HepG2 (cell line): ENCODE measurements at regions not wholly inside any gene's neighbourhood (a gene's known extent, or its start where the extent isn't known, plus 50 kb on each side); places are given as distances from the start of the nearest gene placed in this dataset.
A peak's percentile ranks its signal among the peaks of the same experiment; 100 is the strongest.

Experiments
- BCL6 ChIP-seq: IDR thresholded peaks from 2 replicates; pipeline ENCODE4 v1.6.1; 2016; ENCODE audit warnings: missing genetic modification reagents, missing compliant biosample characterization
- KDM5A ChIP-seq: fragments of 200-600 bp; sonication (generic); IDR thresholded peaks from 2 replicates; pipeline ENCODE4 v1.7.0; 2018; ENCODE audit warnings: antibody characterized with exemption, mild to moderate bottlenecking, low read length, borderline replicate concordance
- MEIS2 ChIP-seq: sonication (generic); formaldehyde crosslinking; IDR thresholded peaks from 2 replicates; pipeline ENCODE4 v1.9.0; 2021; ENCODE audit warnings: mild to moderate bottlenecking, missing genetic modification reagents
- MIER3 ChIP-seq: IDR thresholded peaks from 2 replicates; pipeline ENCODE4 v1.6.1; 2016; ENCODE audit warnings: missing compliant biosample characterization, borderline replicate concordance
- NR2F2 ChIP-seq: IDR thresholded peaks from 2 replicates; pipeline ENCODE4 v1.6.1; 2012; ENCODE audit warnings: low read depth, inconsistent platforms, borderline replicate concordance
- RARA ChIP-seq: IDR thresholded peaks from 2 replicates; pipeline ENCODE4 v1.6.1; 2016; ENCODE audit warnings: missing genetic modification reagents, missing compliant biosample characterization
- SOX5 ChIP-seq: IDR thresholded peaks from 2 replicates; pipeline ENCODE4 v1.6.1; 2016; ENCODE audit warnings: borderline replicate concordance
- SP1 ChIP-seq, 2 experiments: fragments of 450-650 bp in 1 of 2; sonication (generic) in 1 of 2; formaldehyde crosslinking in 1 of 2; IDR thresholded peaks; 2 replicates each; pipeline versions ENCODE4 v1.4.0 to v1.6.1; 2016 to 2020; ENCODE audit warnings: missing genetic modification reagents in 1 of 2
- YEATS2 ChIP-seq: sonication (generic); formaldehyde crosslinking; IDR thresholded peaks from 2 replicates; pipeline ENCODE4 v1.4.0; 2020; ENCODE audit warnings: missing genetic modification reagents, borderline replicate concordance
- ZNF12 ChIP-seq: sonication (generic); formaldehyde crosslinking; IDR thresholded peaks from 2 replicates; pipeline ENCODE4 v1.5.0; 2020; ENCODE audit warnings: missing genetic modification reagents
- ZNF17 ChIP-seq: sonication (generic); formaldehyde crosslinking; IDR thresholded peaks from 2 replicates; pipeline ENCODE4 v1.5.0; 2020; ENCODE audit warnings: mild to moderate bottlenecking, missing genetic modification reagents
- ZNF788 ChIP-seq: sonication (generic); formaldehyde crosslinking; IDR thresholded peaks from 2 replicates; pipeline ENCODE4 v1.5.0; 2020; ENCODE audit warnings: mild to moderate bottlenecking, missing genetic modification reagents, borderline replicate concordance
- ZNF891 ChIP-seq: sonication (generic); formaldehyde crosslinking; IDR thresholded peaks from 2 replicates; pipeline ENCODE4 v1.5.0; 2020; ENCODE audit warnings: mild to moderate bottlenecking, missing genetic modification reagents
- ZSCAN25 ChIP-seq: sonication (generic); formaldehyde crosslinking; IDR thresholded peaks from 2 replicates; pipeline ENCODE4 v1.8.0; 2022; ENCODE audit warnings: mild to moderate bottlenecking, missing genetic modification reagents
- TF ChIP-seq, protein P1 (sequence below): sonication (generic); formaldehyde crosslinking; IDR thresholded peaks from 2 replicates; pipeline ENCODE4 v1.4.0; 2020; ENCODE audit warnings: missing genetic modification reagents
- TF ChIP-seq, protein P2 (sequence below): sonication (generic); formaldehyde crosslinking; IDR thresholded peaks from 2 replicates; pipeline ENCODE4 v1.4.0; 2020; ENCODE audit warnings: mild to moderate bottlenecking, missing genetic modification reagents, borderline replicate concordance
- TF ChIP-seq, protein P3 (sequence below): sonication (generic); formaldehyde crosslinking; IDR thresholded peaks from 2 replicates; pipeline ENCODE4 v1.4.0; 2020; ENCODE audit warnings: mild to moderate bottlenecking, missing genetic modification reagents
- TF ChIP-seq, protein P4 (sequence below): sonication (generic); formaldehyde crosslinking; IDR thresholded peaks from 2 replicates; pipeline ENCODE4 v1.4.0; 2020; ENCODE audit warnings: missing genetic modification reagents, borderline replicate concordance

DNA sequence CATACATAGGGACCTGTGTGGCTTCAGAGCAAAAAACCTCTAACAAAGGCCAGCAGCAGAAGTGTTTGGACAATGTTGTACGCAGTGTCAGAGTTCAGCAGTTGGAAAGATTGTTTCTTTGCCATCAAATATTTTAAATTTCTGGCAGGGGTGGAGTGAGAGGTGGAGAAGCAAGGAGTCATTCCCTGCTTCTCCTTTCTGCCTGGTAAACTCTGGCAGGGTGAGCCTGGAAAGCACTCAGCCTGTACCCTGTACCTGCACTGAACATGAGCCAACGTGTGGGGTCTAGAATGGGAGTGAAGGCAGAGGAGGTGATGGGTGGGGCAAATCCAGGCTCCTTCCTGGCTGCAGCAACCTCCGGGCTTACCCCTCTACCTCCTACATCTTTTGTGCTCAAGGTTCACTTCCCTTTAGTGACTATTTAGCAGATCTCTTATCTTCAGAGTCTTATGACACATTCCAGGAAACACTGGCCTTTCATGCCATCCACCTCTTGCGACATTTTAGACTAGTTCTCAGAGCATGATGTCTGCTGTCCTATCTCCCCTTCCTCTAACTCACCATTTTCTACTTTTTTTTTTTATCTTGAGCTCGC lies 445.0 kb upstream of the PIK3R1 start (continued):
- TF ChIP-seq, protein P1, sequence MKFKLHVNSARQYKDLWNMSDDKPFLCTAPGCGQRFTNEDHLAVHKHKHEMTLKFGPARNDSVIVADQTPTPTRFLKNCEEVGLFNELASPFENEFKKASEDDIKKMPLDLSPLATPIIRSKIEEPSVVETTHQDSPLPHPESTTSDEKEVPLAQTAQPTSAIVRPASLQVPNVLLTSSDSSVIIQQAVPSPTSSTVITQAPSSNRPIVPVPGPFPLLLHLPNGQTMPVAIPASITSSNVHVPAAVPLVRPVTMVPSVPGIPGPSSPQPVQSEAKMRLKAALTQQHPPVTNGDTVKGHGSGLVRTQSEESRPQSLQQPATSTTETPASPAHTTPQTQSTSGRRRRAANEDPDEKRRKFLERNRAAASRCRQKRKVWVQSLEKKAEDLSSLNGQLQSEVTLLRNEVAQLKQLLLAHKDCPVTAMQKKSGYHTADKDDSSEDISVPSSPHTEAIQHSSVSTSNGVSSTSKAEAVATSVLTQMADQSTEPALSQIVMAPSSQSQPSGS, result peak; percentile 78; the same call in 1 of the 2 replicates
- TF ChIP-seq SOX5 (CRISPR knock-in tag) (peak; percentile 84), ZNF12 (peak; percentile 64), YEATS2 (CRISPR knock-in tag) (0 out of 2 replicates have a peak, but pooled peaks have one; percentile 32), ZNF788 (CRISPR knock-in tag) (peak; percentile 84; the same call in 1 of the 2 replicates), MIER3 (CRISPR knock-in tag) (peak; percentile 82; the same call in 1 of the 2 replicates), ZNF891 (CRISPR knock-in tag) (no peak), MEIS2 (peak; percentile 54; the same call in 1 of the 2 replicates), RARA (CRISPR knock-in tag) (peak; percentile 78), NR2F2 (peak; percentile 61), KDM5A (no peak), ZSCAN25 (CRISPR knock-in tag) (peak; percentile 97), ZNF17 (CRISPR knock-in tag) (no peak), BCL6 (CRISPR knock-in tag) (peak; percentile 91), SP1 (IDR thresholded peaks at IDR 0.05) (no peak), SP1 (CRISPR knock-in tag; IDR thresholded peaks at IDR 0.05) (no peak)
- TF ChIP-seq, protein P2, sequence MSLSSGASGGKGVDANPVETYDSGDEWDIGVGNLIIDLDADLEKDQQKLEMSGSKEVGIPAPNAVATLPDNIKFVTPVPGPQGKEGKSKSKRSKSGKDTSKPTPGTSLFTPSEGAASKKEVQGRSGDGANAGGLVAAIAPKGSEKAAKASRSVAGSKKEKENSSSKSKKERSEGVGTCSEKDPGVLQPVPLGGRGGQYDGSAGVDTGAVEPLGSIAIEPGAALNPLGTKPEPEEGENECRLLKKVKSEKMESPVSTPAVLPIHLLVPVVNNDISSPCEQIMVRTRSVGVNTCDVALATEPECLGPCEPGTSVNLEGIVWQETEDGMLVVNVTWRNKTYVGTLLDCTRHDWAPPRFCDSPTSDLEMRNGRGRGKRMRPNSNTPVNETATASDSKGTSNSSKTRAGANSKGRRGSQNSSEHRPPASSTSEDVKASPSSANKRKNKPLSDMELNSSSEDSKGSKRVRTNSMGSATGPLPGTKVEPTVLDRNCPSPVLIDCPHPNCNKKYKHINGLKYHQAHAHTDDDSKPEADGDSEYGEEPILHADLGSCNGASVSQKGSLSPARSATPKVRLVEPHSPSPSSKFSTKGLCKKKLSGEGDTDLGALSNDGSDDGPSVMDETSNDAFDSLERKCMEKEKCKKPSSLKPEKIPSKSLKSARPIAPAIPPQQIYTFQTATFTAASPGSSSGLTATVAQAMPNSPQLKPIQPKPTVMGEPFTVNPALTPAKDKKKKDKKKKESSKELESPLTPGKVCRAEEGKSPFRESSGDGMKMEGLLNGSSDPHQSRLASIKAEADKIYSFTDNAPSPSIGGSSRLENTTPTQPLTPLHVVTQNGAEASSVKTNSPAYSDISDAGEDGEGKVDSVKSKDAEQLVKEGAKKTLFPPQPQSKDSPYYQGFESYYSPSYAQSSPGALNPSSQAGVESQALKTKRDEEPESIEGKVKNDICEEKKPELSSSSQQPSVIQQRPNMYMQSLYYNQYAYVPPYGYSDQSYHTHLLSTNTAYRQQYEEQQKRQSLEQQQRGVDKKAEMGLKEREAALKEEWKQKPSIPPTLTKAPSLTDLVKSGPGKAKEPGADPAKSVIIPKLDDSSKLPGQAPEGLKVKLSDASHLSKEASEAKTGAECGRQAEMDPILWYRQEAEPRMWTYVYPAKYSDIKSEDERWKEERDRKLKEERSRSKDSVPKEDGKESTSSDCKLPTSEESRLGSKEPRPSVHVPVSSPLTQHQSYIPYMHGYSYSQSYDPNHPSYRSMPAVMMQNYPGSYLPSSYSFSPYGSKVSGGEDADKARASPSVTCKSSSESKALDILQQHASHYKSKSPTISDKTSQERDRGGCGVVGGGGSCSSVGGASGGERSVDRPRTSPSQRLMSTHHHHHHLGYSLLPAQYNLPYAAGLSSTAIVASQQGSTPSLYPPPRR, result peak; percentile 71; the same call in 1 of the 2 replicates
- TF ChIP-seq, protein P3, sequence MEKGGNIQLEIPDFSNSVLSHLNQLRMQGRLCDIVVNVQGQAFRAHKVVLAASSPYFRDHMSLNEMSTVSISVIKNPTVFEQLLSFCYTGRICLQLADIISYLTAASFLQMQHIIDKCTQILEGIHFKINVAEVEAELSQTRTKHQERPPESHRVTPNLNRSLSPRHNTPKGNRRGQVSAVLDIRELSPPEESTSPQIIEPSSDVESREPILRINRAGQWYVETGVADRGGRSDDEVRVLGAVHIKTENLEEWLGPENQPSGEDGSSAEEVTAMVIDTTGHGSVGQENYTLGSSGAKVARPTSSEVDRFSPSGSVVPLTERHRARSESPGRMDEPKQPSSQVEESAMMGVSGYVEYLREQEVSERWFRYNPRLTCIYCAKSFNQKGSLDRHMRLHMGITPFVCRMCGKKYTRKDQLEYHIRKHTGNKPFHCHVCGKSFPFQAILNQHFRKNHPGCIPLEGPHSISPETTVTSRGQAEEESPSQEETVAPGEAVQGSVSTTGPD (CRISPR knock-in tag), result 0 out of 2 replicates have a peak, but pooled peaks have one; percentile 61
- TF ChIP-seq, protein P4, sequence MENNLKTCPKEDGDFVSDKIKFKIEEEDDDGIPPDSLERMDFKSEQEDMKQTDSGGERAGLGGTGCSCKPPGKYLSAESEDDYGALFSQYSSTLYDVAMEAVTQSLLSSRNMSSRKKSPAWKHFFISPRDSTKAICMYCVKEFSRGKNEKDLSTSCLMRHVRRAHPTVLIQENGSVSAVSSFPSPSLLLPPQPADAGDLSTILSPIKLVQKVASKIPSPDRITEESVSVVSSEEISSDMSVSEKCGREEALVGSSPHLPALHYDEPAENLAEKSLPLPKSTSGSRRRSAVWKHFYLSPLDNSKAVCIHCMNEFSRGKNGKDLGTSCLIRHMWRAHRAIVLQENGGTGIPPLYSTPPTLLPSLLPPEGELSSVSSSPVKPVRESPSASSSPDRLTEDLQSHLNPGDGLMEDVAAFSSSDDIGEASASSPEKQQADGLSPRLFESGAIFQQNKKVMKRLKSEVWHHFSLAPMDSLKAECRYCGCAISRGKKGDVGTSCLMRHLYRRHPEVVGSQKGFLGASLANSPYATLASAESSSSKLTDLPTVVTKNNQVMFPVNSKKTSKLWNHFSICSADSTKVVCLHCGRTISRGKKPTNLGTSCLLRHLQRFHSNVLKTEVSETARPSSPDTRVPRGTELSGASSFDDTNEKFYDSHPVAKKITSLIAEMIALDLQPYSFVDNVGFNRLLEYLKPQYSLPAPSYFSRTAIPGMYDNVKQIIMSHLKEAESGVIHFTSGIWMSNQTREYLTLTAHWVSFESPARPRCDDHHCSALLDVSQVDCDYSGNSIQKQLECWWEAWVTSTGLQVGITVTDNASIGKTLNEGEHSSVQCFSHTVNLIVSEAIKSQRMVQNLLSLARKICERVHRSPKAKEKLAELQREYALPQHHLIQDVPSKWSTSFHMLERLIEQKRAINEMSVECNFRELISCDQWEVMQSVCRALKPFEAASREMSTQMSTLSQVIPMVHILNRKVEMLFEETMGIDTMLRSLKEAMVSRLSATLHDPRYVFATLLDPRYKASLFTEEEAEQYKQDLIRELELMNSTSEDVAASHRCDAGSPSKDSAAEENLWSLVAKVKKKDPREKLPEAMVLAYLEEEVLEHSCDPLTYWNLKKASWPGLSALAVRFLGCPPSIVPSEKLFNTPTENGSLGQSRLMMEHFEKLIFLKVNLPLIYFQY (CRISPR knock-in tag), result 0 out of 2 replicates have a peak, but pooled peaks have one; percentile 26
